ENCODE measurements at regions not wholly inside any gene's neighbourhood (a gene's known extent, or its start where the extent isn't known, plus 50 kb on each side); places are given as distances from the start of the nearest gene placed in this dataset.

DNA sequence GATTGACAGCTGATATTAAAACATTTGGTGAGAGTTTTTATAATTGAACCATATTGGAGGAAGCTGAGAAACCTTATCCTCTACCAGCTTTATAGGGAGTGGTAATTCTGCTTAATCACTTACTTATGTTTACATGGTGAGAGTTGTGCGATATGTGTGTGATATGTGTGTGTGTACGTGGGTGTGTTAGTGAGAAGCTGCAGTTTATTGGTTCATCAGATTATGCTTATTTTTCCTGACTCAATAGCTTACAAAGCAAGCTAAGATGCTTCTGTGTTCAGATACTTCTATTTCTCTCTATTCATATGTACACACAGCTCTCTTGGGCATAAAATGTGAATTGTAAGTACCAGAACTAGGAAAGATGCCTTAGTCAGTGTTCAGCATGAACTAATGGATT, 343.7 kb downstream of the GRIA2 start:
- TF ChIP-seq CTCF (IDR thresholded peaks at IDR 0.05; ENCODE audit: low read depth, low read length, missing control alignments), result no peak
- no peak for DNase-seq (ENCODE audit: extremely low read depth, low read depth)
- no peak overlapping the region for H3K4me3 ChIP-seq (replicated peaks; ENCODE audit: low read depth, low read length)

- TF ChIP-seq CTCF (IDR thresholded peaks at IDR 0.05; ENCODE audit: low read depth, low read length, missing control alignments), result no peak
- no peak for DNase-seq (ENCODE audit: extremely low read depth, low read depth)
- no peak overlapping the region for H3K4me3 ChIP-seq (replicated peaks; ENCODE audit: low read depth, low read length)
Measured at GRCh38 chr4:157558016-157558415, 337.5 kb downstream of the GRIA2 start.

- no peak overlapping the region for H3K4me3 ChIP-seq (replicated peaks; ENCODE audit: low read depth, low read length)
- TF ChIP-seq CTCF (IDR thresholded peaks at IDR 0.05; ENCODE audit: low read depth, low read length, missing control alignments), result no peak
- no peak for DNase-seq (ENCODE audit: extremely low read depth, low read depth)
Measured at GRCh38 chr4:157550028-157550427, 329.5 kb downstream of the GRIA2 start.

DNA sequence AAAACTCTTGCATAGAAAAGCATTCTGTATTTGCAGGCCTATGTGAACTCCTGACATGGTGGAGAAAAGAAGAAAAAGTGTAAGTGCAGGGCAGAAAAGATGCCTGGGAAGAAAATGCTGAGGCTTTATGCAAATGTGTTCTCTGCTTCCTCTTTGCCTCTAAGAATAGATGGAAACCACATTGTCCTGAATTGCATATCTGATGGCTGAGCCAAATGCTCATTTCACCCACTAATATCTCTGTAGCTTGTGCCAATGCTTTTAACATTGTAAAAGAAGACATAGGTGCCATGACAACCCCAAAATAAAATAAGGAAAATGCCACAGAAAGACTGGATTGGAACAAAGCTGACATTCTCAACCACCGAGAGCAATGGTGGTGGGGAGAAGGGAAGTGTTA, 307.4 kb downstream of the GRIA2 start:
- TF ChIP-seq CTCF (IDR thresholded peaks at IDR 0.05; ENCODE audit: low read depth, low read length, missing control alignments), result no peak
- no peak for DNase-seq (ENCODE audit: extremely low read depth, low read depth)
- no peak overlapping the region for H3K4me3 ChIP-seq (replicated peaks; ENCODE audit: low read depth, low read length)

DNA sequence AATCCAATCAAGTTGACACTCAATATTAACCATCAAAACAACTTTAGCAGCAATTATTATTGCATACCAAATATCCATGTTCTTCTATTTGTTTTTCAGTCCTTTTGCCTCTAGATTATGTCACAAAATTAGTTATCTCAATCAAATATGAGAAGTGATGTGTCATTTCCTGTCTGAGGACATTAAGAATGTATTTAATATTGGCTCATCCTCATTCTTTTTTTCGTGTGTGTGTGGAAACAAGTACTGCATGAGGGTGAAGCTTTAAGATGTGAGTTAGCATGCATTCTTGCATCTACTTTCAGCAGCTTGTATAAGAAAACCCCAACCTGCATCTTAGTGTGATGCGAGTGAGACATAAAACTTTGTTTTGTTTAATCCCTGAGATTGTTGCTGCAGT, 301.4 kb downstream of the GRIA2 start:
- no peak for DNase-seq (ENCODE audit: extremely low read depth, low read depth)
- TF ChIP-seq CTCF (IDR thresholded peaks at IDR 0.05; ENCODE audit: low read depth, low read length, missing control alignments), result no peak
- H3K4me3 ChIP-seq (replicated peaks; ENCODE audit: low read depth, low read length), result no peak overlapping the region

DNA sequence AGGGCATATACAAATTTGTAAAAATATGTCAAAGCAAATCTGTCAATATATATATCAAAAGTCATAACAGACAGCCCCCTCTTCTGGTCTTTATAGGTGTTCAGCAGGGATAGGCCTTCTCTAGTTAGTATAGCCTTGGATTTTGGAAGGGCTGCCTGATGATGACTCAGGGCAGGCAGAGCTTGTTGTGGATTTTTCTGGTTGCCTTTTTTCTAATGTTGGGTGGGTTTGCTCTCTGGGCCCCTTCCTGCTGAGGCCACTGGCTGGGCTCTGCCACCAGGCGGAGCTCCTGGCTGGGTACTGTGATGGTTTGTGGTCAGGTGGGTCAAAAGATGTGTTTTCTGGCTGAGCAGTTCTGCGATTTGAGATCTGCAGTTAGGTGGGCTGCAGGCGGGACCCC, 294.2 kb downstream of the GRIA2 start:
- peak; percentile 32 for TF ChIP-seq CTCF (IDR thresholded peaks at IDR 0.05; ENCODE audit: low read depth, low read length, missing control alignments)
- no peak overlapping the region for H3K4me3 ChIP-seq (replicated peaks; ENCODE audit: low read depth, low read length)
- DNase-seq (ENCODE audit: extremely low read depth, low read depth), result no peak

DNA sequence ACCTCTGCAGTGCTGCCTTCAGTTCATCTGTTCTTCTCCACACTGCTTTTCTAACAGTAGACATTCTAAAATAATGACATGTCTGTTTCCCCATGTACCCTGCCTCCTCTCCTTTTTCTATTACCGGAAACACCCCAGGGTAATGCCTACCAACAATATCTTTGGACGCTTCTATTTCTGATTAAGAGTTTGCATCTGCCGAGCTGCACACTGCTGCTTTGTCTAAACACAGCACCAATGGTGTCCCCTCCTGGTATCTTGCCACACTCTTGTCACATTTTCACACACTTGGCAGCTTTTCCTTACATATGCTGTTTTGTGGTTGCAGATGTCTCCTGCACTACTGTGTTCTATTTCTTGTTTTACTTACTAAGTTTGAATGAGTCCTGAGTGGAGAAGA, 288.8 kb downstream of the GRIA2 start:
- no peak overlapping the region for H3K4me3 ChIP-seq (replicated peaks; ENCODE audit: low read depth, low read length)
- TF ChIP-seq CTCF (IDR thresholded peaks at IDR 0.05; ENCODE audit: low read depth, low read length, missing control alignments), result no peak
- no peak for DNase-seq (ENCODE audit: extremely low read depth, low read depth)

Measured in HFF-Myc (cell line).